A549 (cell line): ENCODE measurements at regions not wholly inside any gene's neighbourhood (a gene's known extent, or its start where the extent isn't known, plus 50 kb on each side); places are given as distances from the start of the nearest gene placed in this dataset.

Experiments
- ATAC-seq, 2 experiments: fragments of 200-7000 bp in 1 of 2; fragments of >200 bp in 1 of 2; cut with Nextera tagmentation in 1 of 2; cut with Tn5 transposase in 1 of 2; 3 replicates each; pipeline versions ENCODE4 v1.8.0 to v1.9.1; 2018 to 2020; ENCODE audit warnings: mild to moderate bottlenecking in 1 of 2, moderate library complexity in 1 of 2
- CTCF ChIA-PET: fragments of 300-600 bp; sonication (Branson Sonifier 250); formaldehyde crosslinking; extraction: SDS; loops from one replicate; lab custom pipeline; 2021; ENCODE audit warnings: antibody characterized with exemption, inconsistent platforms; lab: Yijun Ruan, JAX
- POLR2A ChIA-PET: fragments of 350-600 bp; formaldehyde crosslinking; extraction: SDS; loops from one replicate; lab custom pipeline; 2021; ENCODE audit warnings: antibody characterized with exemption, inconsistent platforms; lab: Yijun Ruan, JAX
- DNase-seq, 2 experiments: peaks; one replicate each; pipeline versions ENCODE4 v3.0.0 to v3.0.0-alpha.2; 2011 to 2016; ENCODE audit warnings: low read depth in 1 of 2, low spot score in 1 of 2
- FAIRE-seq: peaks from 2 replicates; lab custom pipeline; 2011; peaks lifted over from hg19 to GRCh38; lab: Jason Lieb, UNC
- H3K27ac ChIP-seq, 2 experiments: fragments of >200 bp; sonication (Bioruptor Twin); formaldehyde crosslinking; 3 replicates each; pipeline ENCODE4 v1.5.1; 2016 to 2017
- H3K4me1 ChIP-seq: fragments of >200 bp; sonication (Bioruptor Twin); formaldehyde crosslinking; 3 replicates; pipeline ENCODE4 v1.6.1; 2016
- H3K4me2 ChIP-seq: fragments of >200 bp; sonication (Bioruptor Twin); formaldehyde crosslinking; 3 replicates; pipeline ENCODE4 v1.6.1; 2016
- H3K4me3 ChIP-seq: fragments of >200 bp; sonication (Bioruptor Twin); formaldehyde crosslinking; 3 replicates; pipeline ENCODE4 v1.5.1; 2016
- H3K9me3 ChIP-seq: fragments of >200 bp; sonication (Bioruptor Twin); formaldehyde crosslinking; 3 replicates; pipeline ENCODE4 v1.6.1; 2016
- BHLHE40 ChIP-seq: IDR thresholded peaks from 2 replicates; pipeline ENCODE4 v1.6.1; 2012; ENCODE audit warnings: low read depth, low read length, inconsistent platforms
- CEBPB ChIP-seq, 2 experiments: fragments of >200 bp in 1 of 2; sonication (Bioruptor Twin) in 1 of 2; formaldehyde crosslinking in 1 of 2; IDR thresholded peaks; 2 replicates each; pipeline ENCODE4 v1.6.1; 2012 to 2016
- CHD4 ChIP-seq: fragments of 200-600 bp; sonication (generic); IDR thresholded peaks from 2 replicates; pipeline ENCODE4 v1.6.1; 2016; ENCODE audit warnings: antibody characterized with exemption, mild to moderate bottlenecking, borderline replicate concordance
- ESRRA ChIP-seq: fragments of 150-350 bp; IDR thresholded peaks from 2 replicates; pipeline ENCODE4 v1.6.1; 2014; ENCODE audit warnings: mild to moderate bottlenecking, low read length, borderline replicate concordance
- FOSL2 ChIP-seq, 2 experiments: fragments of 450-650 bp in 1 of 2; fragments of >200 bp in 1 of 2; sonication (Bioruptor Twin) in 1 of 2; formaldehyde crosslinking; IDR thresholded peaks; 2 replicates each; pipeline versions ENCODE4 v1.5.0 to v1.6.1; 2016 to 2020; ENCODE audit warnings: mild to moderate bottlenecking in 1 of 2, moderate library complexity in 1 of 2
- FOXS1 ChIP-seq: fragments of 250-450 bp; sonication (Bioruptor Pico); IDR thresholded peaks from 2 replicates; pipeline ENCODE4 v1.5.0; 2020; ENCODE audit warnings: mild to moderate bottlenecking, moderate library complexity
- JUN ChIP-seq, 2 experiments: fragments of >200 bp; sonication (Bioruptor Twin); formaldehyde crosslinking; IDR thresholded peaks; 2 replicates in 1 of 2; 3 replicates in 1 of 2; pipeline ENCODE4 v1.6.1; 2016 to 2017
- JUNB ChIP-seq: fragments of >200 bp; sonication (Bioruptor Twin); formaldehyde crosslinking; IDR thresholded peaks from 2 replicates; pipeline ENCODE4 v1.6.1; 2016
- MAFK ChIP-seq: fragments of 450-650 bp; IDR thresholded peaks from 2 replicates; pipeline ENCODE4 v1.6.1; 2014; ENCODE audit not compliant: partially characterized antibody
- NR3C1 ChIP-seq: fragments of >200 bp; sonication (Bioruptor Twin); formaldehyde crosslinking; IDR thresholded peaks from 3 replicates; pipeline ENCODE4 v1.6.1; 2017
- PHF8 ChIP-seq: fragments of 200-600 bp; sonication (generic); IDR thresholded peaks from 2 replicates; pipeline ENCODE4 v1.6.1; 2016; ENCODE audit warnings: low read depth, mild to moderate bottlenecking, antibody characterized with exemption, moderate library complexity, borderline replicate concordance
- POLR2AphosphoS2 ChIP-seq: conservative IDR thresholded peaks from 2 replicates; pipeline ENCODE4 v1.6.1; 2012; ENCODE audit warnings: low read length, improper control_type of control experiment, inconsistent platforms
- RARB ChIP-seq: fragments of 250-450 bp; sonication (Bioruptor Pico); IDR thresholded peaks from 2 replicates; pipeline ENCODE4 v1.8.0; 2021; ENCODE audit warnings: mild to moderate bottlenecking, moderate library complexity
- SREBF2 ChIP-seq: fragments of 450-650 bp; IDR thresholded peaks from 2 replicates; pipeline ENCODE4 v1.6.1; 2014; ENCODE audit warnings: mild to moderate bottlenecking, moderate library complexity
- TP53 ChIP-seq: fragments of 250-450 bp; sonication (Bioruptor Pico); IDR thresholded peaks from 2 replicates; pipeline ENCODE4 v1.5.0; 2021; ENCODE audit warnings: mild to moderate bottlenecking, moderate library complexity
- ZFP36 ChIP-seq: fragments of 450-650 bp; IDR thresholded peaks from 2 replicates; pipeline ENCODE4 v1.6.1; 2014; ENCODE audit warnings: borderline replicate concordance; ENCODE audit not compliant: partially characterized antibody
- WGBS: methylation state at CpG from one replicate; pipeline ENCODE4 v1.1.6; 2017; ENCODE audit errors: missing lambda C conversion rate; 5-methylcytosine and 5-hydroxymethylcytosine counted together
- TF ChIP-seq, protein P1 (sequence below): fragments of 450-650 bp; IDR thresholded peaks from 2 replicates; pipeline ENCODE4 v1.6.1; 2014; ENCODE audit warnings: antibody characterized with exemption
- TF ChIP-seq, protein P2 (sequence below): fragments of 200-600 bp; sonication (generic); IDR thresholded peaks from 2 replicates; pipeline ENCODE4 v1.6.1; 2016; ENCODE audit warnings: antibody characterized with exemption, mild to moderate bottlenecking, moderate library complexity
- TF ChIP-seq, protein P3 (sequence below): fragments of 150-350 bp; IDR thresholded peaks from 2 replicates; pipeline ENCODE4 v1.6.1; 2014; ENCODE audit warnings: low read depth, mild to moderate bottlenecking, low read length
- TF ChIP-seq, protein P4 (sequence below): fragments of >200 bp; sonication (Bioruptor Twin); formaldehyde crosslinking; IDR thresholded peaks from 3 replicates; pipeline ENCODE4 v1.5.1; 2016

DNA sequence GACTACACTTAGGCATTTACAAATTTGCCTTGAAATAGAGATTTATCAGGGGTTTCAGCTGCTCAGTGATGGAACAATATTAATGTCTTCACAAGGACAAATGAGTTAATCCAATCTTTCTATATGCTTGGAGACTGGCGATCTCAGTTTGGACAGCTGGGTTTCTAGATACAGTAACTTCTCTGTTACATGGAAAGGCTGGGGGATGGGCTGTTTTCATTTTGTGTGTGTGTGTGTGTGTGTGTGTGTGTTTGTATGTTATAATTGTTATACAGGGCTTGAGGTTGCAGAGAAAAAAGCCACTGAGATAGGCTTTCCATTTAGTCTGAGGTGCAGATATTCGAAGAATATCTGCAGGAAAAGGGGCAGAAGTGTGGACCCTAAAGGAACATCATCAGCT is 359.3 kb upstream of the SALL1 start:
- DNase-seq = no peak
- WGBS = 42% methylated on average over 2 of the region's 2 CpGs
- ChIA-PET CTCF (no interaction called here), POLR2A (no interaction called here)
- Histone ChIP-seq H3K4me1 (no peaks in the 10 kb centered on the region), H3K4me3 (no peak overlapping the region), H3K9me3 (peaks cover 8% of the 10 kb centered on the region; the same call in 2 of the 3 replicates), H3K4me2 (no peak overlapping the region), H3K27ac (no peak overlapping the region)
- TF ChIP-seq MAFK = no peak
- no peak for TF ChIP-seq JUNB
- TF ChIP-seq SREBF2 = no peak
- TF ChIP-seq, protein P1, sequence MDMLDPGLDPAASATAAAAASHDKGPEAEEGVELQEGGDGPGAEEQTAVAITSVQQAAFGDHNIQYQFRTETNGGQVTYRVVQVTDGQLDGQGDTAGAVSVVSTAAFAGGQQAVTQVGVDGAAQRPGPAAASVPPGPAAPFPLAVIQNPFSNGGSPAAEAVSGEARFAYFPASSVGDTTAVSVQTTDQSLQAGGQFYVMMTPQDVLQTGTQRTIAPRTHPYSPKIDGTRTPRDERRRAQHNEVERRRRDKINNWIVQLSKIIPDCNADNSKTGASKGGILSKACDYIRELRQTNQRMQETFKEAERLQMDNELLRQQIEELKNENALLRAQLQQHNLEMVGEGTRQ = no peak
- no peak for TF ChIP-seq NR3C1
- TF ChIP-seq CEBPB (IDR thresholded peaks at IDR 0.05) = no peak
- no peak for TF ChIP-seq PHF8
- no peak for TF ChIP-seq JUN (IDR thresholded peaks at IDR 0.05)
- no peak for TF ChIP-seq POLR2AphosphoS2
- TF ChIP-seq TP53 (CRISPR knock-in tag) = no peak
- TF ChIP-seq CHD4 = no peak
- TF ChIP-seq BHLHE40 = no peak
- TF ChIP-seq, protein P2, sequence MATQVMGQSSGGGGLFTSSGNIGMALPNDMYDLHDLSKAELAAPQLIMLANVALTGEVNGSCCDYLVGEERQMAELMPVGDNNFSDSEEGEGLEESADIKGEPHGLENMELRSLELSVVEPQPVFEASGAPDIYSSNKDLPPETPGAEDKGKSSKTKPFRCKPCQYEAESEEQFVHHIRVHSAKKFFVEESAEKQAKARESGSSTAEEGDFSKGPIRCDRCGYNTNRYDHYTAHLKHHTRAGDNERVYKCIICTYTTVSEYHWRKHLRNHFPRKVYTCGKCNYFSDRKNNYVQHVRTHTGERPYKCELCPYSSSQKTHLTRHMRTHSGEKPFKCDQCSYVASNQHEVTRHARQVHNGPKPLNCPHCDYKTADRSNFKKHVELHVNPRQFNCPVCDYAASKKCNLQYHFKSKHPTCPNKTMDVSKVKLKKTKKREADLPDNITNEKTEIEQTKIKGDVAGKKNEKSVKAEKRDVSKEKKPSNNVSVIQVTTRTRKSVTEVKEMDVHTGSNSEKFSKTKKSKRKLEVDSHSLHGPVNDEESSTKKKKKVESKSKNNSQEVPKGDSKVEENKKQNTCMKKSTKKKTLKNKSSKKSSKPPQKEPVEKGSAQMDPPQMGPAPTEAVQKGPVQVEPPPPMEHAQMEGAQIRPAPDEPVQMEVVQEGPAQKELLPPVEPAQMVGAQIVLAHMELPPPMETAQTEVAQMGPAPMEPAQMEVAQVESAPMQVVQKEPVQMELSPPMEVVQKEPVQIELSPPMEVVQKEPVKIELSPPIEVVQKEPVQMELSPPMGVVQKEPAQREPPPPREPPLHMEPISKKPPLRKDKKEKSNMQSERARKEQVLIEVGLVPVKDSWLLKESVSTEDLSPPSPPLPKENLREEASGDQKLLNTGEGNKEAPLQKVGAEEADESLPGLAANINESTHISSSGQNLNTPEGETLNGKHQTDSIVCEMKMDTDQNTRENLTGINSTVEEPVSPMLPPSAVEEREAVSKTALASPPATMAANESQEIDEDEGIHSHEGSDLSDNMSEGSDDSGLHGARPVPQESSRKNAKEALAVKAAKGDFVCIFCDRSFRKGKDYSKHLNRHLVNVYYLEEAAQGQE = no peak
- no peak for TF ChIP-seq RARB (CRISPR knock-in tag)
- no peak for TF ChIP-seq ESRRA
- TF ChIP-seq, protein P3, sequence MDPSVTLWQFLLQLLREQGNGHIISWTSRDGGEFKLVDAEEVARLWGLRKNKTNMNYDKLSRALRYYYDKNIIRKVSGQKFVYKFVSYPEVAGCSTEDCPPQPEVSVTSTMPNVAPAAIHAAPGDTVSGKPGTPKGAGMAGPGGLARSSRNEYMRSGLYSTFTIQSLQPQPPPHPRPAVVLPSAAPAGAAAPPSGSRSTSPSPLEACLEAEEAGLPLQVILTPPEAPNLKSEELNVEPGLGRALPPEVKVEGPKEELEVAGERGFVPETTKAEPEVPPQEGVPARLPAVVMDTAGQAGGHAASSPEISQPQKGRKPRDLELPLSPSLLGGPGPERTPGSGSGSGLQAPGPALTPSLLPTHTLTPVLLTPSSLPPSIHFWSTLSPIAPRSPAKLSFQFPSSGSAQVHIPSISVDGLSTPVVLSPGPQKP = no peak
- no peak for FAIRE-seq
- no peak for ATAC-seq

DNA sequence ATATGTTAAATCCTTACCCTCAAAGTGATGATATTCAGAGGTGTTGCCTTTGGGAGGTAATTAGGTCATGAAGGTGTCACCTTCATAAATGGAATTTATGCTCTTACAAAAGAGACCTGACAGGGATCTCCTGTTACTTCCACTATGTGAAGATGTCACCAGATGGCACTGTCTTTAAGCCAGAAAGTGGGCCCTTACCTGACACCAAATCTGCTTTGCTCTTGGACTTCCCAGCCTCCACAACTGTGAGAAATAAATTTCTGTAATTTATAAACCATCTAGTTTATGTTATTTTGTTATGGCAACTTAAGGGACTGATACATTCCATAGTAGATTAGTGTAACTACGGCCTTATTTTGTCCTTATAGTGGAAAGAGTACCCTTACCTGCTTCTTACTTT is 358.3 kb upstream of the SALL1 start:
- DNase-seq (peak in 1 of 2 experiments; percentile 17), FAIRE-seq (no peak), ATAC-seq (no peak)
- Histone ChIP-seq H3K4me2 (no peak overlapping the region), H3K4me3 (no peak overlapping the region), H3K9me3 (peaks cover 8% of the 10 kb centered on the region; the same call in 2 of the 3 replicates), H3K4me1 (no peaks in the 10 kb centered on the region), H3K27ac (no peak overlapping the region)
- CTCF ChIA-PET = no interaction called here
- 44% methylated on average over 1 of the region's 1 CpG for WGBS
- TF ChIP-seq, protein P4, sequence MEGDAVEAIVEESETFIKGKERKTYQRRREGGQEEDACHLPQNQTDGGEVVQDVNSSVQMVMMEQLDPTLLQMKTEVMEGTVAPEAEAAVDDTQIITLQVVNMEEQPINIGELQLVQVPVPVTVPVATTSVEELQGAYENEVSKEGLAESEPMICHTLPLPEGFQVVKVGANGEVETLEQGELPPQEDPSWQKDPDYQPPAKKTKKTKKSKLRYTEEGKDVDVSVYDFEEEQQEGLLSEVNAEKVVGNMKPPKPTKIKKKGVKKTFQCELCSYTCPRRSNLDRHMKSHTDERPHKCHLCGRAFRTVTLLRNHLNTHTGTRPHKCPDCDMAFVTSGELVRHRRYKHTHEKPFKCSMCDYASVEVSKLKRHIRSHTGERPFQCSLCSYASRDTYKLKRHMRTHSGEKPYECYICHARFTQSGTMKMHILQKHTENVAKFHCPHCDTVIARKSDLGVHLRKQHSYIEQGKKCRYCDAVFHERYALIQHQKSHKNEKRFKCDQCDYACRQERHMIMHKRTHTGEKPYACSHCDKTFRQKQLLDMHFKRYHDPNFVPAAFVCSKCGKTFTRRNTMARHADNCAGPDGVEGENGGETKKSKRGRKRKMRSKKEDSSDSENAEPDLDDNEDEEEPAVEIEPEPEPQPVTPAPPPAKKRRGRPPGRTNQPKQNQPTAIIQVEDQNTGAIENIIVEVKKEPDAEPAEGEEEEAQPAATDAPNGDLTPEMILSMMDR = no peak
- TF ChIP-seq ZFP36 (no peak), FOXS1 (CRISPR knock-in tag) (no peak), FOSL2 (IDR thresholded peaks at IDR 0.05) (no peak), FOSL2 (CRISPR knock-in tag; IDR thresholded peaks at IDR 0.05) (no peak)
- TF ChIP-seq, protein P2 = no peak
- POLR2A ChIA-PET = no interaction called here
